ENCODE measurements at regions not wholly inside any gene's neighbourhood (a gene's known extent, or its start where the extent isn't known, plus 50 kb on each side); places are given as distances from the start of the nearest gene placed in this dataset.

GRCh38 chr16:82302042-82302727 lies 132.2 kb upstream of the MPHOSPH6 start:
- H3K27ac ChIP-seq = no peak overlapping the region
- TF ChIP-seq CTCF (conservative IDR thresholded peaks at IDR 0.05) = no peak

GRCh38 chr16:82301146-82301755 lies 131.2 kb upstream of the MPHOSPH6 start:
- H3K27ac ChIP-seq = no peak overlapping the region
- TF ChIP-seq CTCF (conservative IDR thresholded peaks at IDR 0.05) = no peak

GRCh38 chr16:82300374-82300951 lies 130.4 kb upstream of the MPHOSPH6 start:
- no peak overlapping the region for H3K27ac ChIP-seq
- no peak for TF ChIP-seq CTCF (conservative IDR thresholded peaks at IDR 0.05)

- TF ChIP-seq CTCF (conservative IDR thresholded peaks at IDR 0.05) = no peak
- no peak overlapping the region for H3K27ac ChIP-seq
These were observed 128.4 kb upstream of the MPHOSPH6 start for GRCh38 chr16:82298472-82298871.

- no peak overlapping the region for H3K27ac ChIP-seq
- TF ChIP-seq CTCF (conservative IDR thresholded peaks at IDR 0.05) = no peak
These were observed 125.5 kb upstream of the MPHOSPH6 start for GRCh38 chr16:82295290-82296201.

- TF ChIP-seq CTCF (conservative IDR thresholded peaks at IDR 0.05) = no peak
- no peak overlapping the region for H3K27ac ChIP-seq
These were observed 123.6 kb upstream of the MPHOSPH6 start for GRCh38 chr16:82293671-82294070.

- no peak overlapping the region for H3K27ac ChIP-seq
- no peak for TF ChIP-seq CTCF (conservative IDR thresholded peaks at IDR 0.05)
These were observed 117.9 kb upstream of the MPHOSPH6 start for GRCh38 chr16:82287937-82288336.
